GM18867 (cell line): ENCODE measurements at regions not wholly inside any gene's neighbourhood (a gene's known extent, or its start where the extent isn't known, plus 50 kb on each side); places are given as distances from the start of the nearest gene placed in this dataset.
A peak's percentile ranks its signal among the peaks of the same experiment; 100 is the strongest.

ENCODE experiments used
- ATAC-seq: cut with Tn5 transposase; IDR thresholded peaks from one replicate; pipeline ENCODE4 v1.9.1; 2021; ENCODE audit warnings: mild to moderate bottlenecking, moderate library complexity; ENCODE audit not compliant: unreplicated experiment

DNA sequence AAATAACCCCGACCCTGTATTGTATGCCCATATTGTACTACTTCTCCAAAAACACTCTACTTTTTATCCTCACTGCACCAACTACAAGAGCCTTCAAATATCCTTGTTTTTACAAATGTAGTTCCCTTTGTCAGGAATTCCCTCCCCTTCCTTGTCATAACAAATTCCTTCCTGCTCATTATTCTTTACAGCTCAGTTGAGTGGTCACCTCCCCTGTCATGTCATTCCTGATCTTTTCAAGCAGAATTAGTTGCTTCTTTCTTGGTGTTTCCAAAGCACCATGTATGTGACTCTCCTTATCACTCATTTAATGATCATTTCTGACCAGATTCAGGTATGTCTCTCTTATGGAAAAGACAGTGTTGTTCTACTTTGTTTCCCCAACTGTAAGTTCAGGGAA, 194.2 kb upstream of the SMC2 start:
- no peak for ATAC-seq

- no peak for ATAC-seq
Observed at GRCh38 chr9:103900466-103900865, 193.6 kb upstream of the SMC2 start.

DNA sequence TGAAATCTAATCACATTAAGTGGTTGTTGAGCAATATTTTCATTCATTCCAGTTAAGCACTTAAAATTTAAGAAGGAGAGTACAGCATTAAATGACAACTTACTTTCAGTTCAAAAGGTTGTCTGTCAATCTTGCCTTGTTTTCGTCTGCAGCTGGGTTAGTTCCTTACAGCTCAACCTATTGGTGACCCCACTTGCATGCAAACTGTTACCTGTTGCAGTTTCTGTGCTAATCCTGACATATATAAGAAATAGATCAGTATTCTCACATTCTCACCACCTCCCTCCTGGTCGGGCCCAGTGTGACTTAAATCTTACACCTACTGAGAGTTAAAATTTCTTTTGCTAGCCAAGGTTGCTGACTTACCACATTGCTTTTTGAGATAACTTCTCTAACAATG, 191.8 kb upstream of the SMC2 start:
- ATAC-seq: peak; percentile 90

DNA sequence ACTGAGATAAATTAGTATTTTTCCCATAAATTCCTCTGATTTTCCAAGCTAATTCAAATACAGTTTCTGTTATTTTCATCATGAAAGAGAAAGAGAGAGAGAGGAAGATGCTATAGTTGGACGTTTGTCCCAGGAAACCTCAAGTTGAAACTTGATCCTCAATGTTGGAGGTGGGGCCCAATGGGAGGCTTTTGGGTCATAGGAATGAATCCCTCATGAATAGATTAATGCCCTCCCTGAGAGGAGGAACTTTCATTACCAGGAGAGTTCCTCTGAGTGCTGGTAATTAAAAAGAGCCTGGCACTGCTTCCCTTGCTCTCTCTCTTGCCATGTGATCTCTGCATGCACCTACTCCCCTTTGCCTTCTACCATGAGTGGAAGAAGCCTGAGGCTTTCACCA, 189.9 kb upstream of the SMC2 start:
- ATAC-seq: no peak

- no peak for ATAC-seq
Observed at GRCh38 chr9:103913899-103914298, 180.2 kb upstream of the SMC2 start.

DNA sequence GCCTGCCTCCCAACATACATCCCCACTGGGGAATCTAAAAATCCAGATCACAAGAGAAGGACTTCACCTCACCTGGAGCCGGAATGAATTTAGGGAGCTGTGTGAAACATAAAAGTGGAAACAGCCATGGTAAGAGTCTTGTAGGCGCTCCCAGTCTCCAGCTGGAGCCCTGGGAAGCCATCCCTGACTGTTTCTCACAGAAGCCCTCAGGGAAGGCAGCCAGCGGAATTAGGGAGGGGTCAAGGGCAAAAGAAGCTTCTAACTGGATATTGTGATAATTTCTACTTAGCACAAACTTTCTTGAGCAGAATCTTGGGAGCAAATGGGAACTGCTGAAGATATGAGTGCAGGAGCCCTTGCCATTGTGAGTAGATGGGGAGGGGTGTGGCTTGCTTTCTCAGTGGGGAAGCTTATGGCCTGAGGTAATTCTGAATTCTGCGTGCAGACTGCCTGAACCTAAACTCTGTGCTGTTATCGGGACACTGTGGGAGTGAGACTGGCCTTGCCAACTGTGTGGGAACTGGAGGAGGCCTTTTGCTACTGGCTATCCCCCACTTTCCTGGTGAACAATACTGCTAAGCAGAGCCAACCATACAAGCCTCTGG, 174.4 kb upstream of the SMC2 start:
- no peak for ATAC-seq

- no peak for ATAC-seq
Observed at GRCh38 chr9:103928442-103928841, 165.7 kb upstream of the SMC2 start.

GRCh38 chr9:103941104-103941503, 153.0 kb upstream of the SMC2 start:
- ATAC-seq: no peak

- ATAC-seq: no peak
Observed at GRCh38 chr9:103942200-103942599, 151.9 kb upstream of the SMC2 start.

- ATAC-seq: no peak
Observed at GRCh38 chr9:103942651-103943050, 151.5 kb upstream of the SMC2 start.

GRCh38 chr9:103949096-103949495, 145.0 kb upstream of the SMC2 start:
- ATAC-seq: no peak

GRCh38 chr9:103977163-103977562, 116.9 kb upstream of the SMC2 start:
- no peak for ATAC-seq

GRCh38 chr9:103978396-103978795, 115.7 kb upstream of the SMC2 start:
- no peak for ATAC-seq

DNA sequence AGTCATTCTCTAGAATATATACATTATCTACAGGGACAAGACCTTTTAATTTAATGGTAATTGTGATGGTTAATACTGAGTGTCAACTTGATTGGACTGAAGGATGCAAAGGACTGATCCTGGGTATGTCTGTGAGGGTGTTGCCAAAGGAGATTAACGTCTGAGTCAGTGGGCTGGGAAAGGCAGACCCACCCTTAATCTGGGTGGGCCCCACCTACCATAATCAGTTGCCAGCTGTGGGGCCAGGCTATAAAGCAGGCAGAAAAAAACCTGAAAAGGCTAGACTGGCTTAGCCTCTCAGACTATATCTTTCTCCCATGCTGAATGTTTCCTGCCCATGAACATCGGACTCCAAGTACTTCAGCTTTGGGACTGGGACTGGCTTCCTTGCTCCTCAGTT, 112.2 kb upstream of the SMC2 start:
- ATAC-seq: no peak

GRCh38 chr9:103985077-103985476, 109.0 kb upstream of the SMC2 start:
- no peak for ATAC-seq

DNA sequence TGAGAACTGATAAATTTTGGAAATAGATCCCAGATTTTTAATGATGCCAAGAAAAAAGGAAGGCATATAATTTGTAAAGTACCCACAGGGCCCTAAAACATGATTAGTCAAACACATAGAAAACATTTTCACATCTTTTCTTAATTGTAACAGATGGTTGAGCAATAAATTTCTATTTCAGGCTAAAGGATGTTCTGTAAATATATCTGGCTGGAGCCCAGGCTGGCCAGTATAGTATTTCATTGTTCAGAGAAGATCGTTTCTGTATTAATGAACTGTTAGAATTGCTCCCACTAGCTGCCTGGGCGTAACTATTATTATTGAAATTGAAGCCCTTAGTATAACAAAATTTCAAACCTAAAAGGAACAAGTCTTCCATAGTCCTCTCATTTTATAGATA, 105.3 kb upstream of the SMC2 start:
- no peak for ATAC-seq

GRCh38 chr9:103990311-103990710, 103.8 kb upstream of the SMC2 start:
- no peak for ATAC-seq

GRCh38 chr9:103991001-103991400, 103.1 kb upstream of the SMC2 start:
- ATAC-seq: no peak

GRCh38 chr9:103991698-103992097, 102.4 kb upstream of the SMC2 start:
- ATAC-seq: peak; percentile 65

DNA sequence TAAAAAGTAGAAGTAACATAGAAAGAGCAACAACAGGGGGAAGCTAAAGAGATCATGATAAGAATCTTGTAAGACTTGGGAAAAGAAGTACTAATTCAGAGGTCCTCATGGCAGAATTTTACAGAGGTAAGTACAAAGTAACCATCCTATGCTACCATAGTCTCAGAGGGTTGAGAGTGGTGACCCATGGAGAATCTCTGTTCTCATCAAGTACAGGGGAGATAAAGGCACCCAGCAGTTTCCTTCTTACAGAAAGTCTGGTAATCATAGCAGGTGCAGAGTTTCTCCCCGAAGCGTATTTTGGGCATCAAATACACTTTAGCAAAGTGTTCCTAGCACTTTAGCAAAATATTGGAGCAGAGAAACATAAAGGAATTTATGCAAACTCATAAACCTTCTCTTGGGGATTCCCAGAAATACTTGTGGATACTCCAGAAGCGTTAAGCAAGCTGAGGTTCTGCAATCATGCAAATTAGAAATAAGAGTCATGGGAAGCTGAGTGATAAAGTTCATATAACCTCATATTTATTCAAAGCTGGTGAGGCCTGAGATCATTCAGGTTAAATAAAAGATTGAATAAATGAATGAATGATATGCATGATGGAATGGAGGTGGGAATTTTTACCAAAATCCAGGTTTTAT, 101.0 kb upstream of the SMC2 start:
- no peak for ATAC-seq

DNA sequence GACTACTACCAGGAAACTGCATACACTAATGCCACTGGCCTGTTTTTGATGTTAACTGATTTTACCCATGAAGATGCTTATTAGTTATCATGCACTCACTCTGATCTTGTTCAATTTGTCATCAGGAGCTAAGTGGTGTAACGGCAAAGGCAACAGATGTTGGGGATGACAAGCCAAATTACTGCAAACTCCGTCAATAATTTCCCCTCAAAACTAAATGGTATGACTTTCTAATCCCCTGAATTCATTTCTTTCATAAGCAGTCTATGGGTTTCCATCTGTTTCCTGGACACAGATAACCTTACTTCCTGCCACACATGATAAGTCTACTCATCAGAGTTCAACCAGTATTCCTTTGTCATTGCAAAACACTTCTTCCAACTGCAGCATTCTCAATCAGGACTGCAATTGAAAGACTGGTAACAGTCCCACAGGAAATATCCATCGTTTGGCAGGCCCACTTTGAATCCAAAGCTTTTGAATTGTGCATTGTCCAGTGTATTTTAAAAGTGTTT, 96.2 kb upstream of the SMC2 start:
- ATAC-seq: no peak

GRCh38 chr9:103999375-104000062, 94.6 kb upstream of the SMC2 start:
- ATAC-seq: no peak
